Activated T-helper 9 cell treated with anti-CD3 and anti-CD28 coated beads, Interleukin-2, amount 50 U/mL, for 16 hours (primary cell): ENCODE measurements at regions not wholly inside any gene's neighbourhood (a gene's known extent, or its start where the extent isn't known, plus 50 kb on each side); places are given as distances from the start of the nearest gene placed in this dataset.
"Not testable (repeated sequence)": the region's sequence is repeated elsewhere in the genome, so short reads cannot be mapped to it uniquely, and the experiment has no call there.

Source experiments
- DNase-seq: peaks from one replicate; pipeline ENCODE4 v3.0.0-alpha.2; 2020; ENCODE audit warnings: low read depth

DNA sequence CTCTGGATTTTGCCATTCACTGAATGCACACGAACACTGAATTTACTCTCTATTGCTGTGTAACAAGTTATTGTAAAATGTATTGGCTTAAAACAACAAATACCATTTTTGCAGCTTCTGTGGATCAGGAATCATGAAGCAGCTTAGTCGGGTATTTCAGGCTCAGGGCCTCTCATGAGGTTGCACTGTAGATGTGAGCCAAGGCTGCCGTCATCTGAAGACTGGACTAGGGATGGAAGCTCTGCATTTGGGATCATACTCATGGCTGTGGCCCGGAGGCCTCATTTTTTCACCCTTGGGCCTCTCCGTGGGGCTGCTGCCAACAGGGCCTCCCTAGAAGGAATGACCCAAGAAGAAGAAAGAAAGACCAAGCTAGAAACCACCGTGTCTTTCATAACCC lies 492.4 kb upstream of the CDH4 start:
- DNase-seq: no peak

DNA sequence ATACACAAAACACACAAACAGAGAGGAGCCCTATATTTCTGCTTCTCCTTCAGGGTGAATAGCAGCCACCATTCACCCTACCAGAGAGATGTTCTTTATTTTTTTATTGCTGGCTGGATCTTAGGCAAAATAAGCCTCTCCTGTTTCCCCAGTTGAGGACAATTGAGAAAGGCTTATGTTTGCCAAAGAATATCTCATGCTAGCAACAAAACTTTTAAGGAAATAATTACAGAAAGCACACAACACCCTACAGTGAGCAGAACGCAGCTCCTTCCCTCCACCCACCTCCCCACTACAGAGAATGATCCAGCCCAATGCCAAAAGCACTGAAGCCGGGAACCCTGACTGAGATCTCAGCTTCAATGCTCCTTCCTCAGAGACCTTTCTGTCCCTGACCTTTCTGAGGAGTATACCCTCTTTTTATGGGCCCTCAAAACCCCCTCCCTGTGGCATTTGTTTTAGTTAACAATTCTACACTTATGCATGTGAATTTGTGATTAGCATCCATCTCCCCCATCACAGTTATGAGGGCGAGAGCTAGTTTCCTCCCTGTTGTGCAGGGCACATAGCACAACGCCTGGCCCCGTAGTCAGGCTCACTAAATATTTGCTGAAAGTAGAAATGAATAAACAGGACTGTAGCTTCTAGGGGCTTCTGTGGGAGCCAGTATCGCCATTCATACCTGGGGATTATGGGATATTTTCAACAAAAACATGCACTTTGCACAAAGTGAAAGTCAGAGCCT lies 491.6 kb upstream of the CDH4 start:
- no peak for DNase-seq

DNA sequence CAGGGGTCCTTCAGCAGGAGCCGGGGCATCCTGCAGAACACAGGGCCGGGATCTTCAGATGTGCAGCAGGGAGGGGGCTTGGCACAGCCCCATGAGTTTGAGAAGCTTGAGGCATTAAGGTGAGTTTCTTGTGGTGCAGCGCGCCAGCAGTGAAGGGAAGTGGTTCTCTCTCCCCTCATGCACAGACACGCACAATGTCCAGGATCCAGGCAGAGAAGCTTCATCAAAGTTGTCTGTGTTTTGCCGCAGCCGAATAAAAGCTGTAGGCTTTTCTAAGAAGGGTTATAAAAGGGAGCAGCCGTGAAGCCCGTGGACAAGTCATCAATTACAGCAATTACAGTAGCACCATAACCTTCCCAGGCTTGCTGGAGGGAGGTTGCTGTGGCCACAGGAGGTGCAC lies 491.0 kb upstream of the CDH4 start:
- DNase-seq: no peak

DNA sequence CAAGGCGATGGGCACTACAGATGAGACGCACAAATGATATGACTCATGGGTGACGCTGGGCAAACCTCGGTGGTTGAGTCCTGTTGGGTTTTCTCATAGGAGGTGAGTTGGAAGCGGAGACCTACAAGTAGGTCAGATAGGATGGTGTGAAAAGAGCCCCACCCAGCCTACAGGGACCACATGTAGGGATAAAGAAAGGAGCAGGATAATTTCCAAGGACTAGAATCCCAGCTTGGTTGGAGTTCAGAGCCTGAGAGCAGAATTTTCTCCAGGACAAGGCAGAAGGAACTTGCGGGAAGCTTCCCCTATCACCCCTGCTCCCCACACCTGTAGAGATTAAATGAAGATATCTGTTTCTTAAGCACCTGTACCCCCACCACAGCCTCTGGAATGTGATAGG lies 489.7 kb upstream of the CDH4 start:
- no peak for DNase-seq

DNA sequence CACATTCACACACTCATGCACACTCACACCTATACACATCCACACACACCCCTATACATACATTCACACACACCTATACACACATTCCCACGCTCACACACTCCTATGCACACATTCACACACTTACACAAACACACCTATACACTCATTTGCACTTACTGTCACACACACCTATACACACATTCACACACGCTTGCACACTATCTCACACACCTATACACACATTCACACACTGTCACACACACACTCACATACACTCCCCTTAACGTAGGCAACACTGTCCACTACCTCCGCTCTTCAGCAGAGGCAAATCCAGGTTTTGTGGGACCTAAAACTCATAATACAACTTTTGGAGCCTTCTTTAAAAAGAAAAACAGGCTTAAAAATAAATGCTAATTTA lies 487.7 kb upstream of the CDH4 start:
- DNase-seq: no peak

- no peak for DNase-seq
Measured at GRCh38 chr20:60764771-60765170, 487.3 kb upstream of the CDH4 start.

DNA sequence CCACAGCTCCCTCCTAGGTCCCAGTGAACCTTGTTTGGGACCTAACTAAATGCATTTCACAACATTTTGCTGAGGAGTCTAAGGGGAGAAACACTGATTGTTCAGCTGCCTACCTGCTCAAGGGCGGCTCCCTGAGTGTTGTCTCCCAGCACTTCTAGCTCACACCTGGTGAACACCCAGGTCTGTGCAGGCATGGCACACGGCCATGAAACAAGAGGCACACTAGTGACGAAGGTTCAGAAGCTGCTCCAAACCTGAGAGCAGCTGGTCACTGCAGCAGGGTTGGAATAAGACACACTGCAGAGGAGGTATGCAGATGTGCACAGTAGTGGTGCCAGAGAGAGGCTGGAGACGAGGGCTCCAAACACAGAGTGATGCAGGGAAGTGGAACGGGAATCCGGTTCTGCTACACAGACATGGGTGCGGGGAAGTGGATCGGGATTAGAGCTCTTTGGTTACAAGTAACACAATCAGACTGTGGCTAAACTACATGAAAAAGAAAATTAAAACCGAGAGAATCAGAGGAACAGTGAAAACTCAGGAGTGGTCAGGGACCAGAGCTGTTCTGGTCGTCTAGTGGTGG lies 486.1 kb upstream of the CDH4 start:
- no peak for DNase-seq

GRCh38 chr20:60768216-60768615 lies 483.8 kb upstream of the CDH4 start:
- DNase-seq: no peak

- no peak for DNase-seq
Measured at GRCh38 chr20:60780388-60781025, 471.6 kb upstream of the CDH4 start.

GRCh38 chr20:60782959-60783625 lies 469.0 kb upstream of the CDH4 start:
- DNase-seq: no peak

- DNase-seq: no peak
Measured at GRCh38 chr20:60785301-60785700, 466.8 kb upstream of the CDH4 start.

DNA sequence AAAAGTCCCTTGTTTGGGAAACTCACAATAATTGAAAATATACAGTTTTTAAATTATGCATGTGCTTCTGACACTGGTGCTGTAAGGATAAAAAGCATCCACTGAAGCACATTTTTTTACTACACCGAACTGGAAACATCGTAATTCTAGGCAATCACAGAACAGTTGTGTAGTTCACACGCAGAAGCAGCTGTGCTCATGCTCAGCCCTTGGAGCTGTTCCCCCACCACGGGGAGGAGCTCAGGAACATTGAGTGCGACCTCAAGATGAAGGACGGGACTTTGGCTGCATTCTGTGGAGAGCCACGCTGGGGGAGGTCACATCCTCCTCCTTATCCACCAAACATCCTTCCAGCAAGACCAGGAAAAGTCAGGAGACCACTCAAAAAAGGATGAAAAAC lies 466.3 kb upstream of the CDH4 start:
- no peak for DNase-seq

GRCh38 chr20:60786686-60787217 lies 465.3 kb upstream of the CDH4 start:
- DNase-seq: no peak

DNA sequence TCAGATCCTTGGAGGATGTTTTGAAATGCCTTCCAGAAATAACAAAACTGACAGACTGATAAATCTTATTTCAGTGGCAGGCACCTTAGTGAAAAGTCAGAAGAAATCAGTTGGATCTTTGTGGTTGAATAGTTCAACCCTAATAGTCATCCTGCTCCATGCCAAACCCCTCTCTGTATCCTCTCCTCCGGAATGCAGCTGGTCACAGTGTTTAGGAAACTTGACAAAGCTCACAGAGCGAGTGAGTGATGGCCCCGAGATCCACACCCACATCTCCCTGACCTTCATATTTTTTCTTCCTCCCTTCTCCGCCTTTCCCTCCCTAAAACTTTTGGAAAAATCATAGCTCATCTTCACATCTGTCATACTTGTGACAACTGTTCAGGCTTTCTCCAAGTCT lies 464.8 kb upstream of the CDH4 start:
- no peak for DNase-seq

- no peak for DNase-seq
Measured at GRCh38 chr20:60788070-60788469, 464.0 kb upstream of the CDH4 start.

DNA sequence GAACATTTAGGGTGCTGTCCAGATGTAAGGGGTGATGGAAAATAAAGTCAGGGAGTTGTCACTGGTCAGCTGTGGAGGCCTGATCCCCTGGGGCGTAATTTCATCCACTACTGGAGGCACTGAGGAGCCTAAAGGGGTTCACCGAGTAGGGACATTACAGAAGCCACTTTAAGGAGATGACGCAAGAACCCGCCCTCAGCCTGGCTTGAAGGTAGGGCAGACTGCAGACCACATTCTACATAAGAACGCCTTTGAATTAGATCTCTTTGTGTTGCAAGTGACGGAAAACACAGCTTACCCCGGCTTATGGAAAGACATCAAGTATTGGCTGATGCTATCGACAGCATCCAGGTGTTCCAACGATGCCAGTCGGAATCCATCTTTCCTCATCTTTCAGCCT lies 462.7 kb upstream of the CDH4 start:
- DNase-seq: no peak

DNA sequence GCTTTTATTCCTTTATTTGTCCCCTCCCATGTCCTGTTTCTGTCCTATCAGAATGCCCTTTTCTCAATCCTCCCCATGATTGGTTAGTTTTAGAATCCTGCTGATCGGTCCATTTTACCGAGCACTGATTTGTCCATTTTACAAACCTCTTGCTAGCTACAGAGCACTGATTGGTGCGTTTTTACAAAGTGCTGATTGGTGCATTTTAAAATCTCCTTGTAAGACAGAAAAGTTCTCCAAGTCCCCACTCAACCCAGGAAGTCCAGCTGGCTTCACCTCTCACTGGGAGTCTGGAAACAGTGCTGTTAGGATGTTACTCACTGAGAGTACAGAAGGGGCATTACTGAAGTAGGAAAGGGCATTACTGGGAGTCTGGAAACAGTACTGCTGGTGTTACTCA lies 461.7 kb upstream of the CDH4 start:
- DNase-seq: not testable (repeated sequence)

- no peak for DNase-seq
Measured at GRCh38 chr20:60791823-60792222, 460.2 kb upstream of the CDH4 start.

DNA sequence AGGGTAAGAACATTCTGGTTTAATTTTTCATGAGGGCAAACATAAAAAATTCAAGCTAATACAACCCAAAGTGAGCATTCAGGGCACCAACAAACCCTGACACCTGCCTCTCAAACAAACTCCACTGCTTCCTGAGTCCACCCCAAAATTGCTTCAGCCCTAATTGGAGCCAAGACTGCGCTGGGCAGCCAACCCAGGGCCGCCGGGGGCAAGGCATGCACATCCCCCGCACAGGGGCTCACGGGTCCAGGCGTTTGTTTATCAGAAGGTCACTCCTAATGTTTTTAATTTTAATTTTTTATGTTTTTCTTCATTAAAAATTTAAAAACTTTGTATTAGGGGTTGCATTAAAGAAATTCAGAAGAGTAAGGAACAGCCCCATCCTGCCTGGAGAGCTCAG lies 459.1 kb upstream of the CDH4 start:
- DNase-seq: no peak

DNA sequence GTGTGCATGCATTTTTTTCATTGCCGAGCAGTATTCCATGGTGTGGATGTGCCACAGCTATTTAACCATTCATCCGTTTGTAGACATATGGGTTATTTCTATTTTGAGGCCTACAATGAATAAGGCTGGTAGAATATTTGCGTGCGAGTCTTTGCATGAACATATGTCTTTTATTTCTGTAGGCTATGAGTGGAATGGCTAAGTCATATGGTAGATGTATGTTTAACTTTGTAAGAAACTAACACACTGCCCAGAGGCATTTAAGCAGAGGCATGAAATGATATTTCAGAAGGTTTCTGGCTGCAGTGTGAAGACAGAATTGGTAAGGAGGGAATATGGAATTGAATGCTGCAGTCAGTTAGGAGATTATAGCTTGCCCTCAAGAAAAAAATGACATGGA lies 457.4 kb upstream of the CDH4 start:
- no peak for DNase-seq

GRCh38 chr20:60795651-60796050 lies 456.4 kb upstream of the CDH4 start:
- no peak for DNase-seq

DNA sequence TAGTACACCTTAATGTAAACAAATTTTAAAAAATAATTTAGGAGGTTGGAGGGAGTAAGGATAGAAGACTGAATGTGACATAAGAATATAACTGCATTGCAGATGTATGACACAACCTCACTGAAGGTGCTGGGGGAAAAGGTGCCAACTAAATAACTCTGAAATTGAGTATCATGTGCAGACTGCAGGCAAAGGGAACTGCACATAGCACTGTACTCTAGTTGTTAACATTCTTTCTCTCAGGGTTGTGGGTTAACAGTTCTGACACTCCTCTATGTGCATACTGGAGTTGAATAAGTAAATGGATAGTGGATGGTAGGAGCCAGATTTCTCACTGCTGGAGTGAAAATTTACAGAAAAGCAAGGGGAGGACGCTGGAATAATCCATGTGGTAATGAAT lies 451.9 kb upstream of the CDH4 start:
- DNase-seq: no peak

DNA sequence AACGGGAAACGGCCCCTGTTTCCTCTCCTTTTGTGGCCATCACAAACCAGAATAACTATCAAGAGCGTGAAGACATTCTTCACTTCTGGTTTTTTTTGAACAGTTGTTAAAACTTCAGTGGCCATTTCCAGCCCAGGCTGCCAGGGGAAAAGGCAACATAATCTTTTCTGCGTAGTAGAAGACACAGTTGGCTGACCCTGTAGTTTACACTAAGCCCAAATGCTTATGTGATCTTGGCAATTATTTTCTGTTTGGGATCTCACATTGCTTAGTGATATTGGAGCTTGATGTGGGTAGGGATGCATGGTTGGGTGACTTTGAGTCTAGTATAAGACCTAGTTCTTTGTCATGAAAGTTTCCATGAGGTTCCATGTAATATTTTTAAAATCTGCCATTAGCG lies 449.4 kb upstream of the CDH4 start:
- DNase-seq: no peak
